ENCODE measurements at regions not wholly inside any gene's neighbourhood (a gene's known extent, or its start where the extent isn't known, plus 50 kb on each side); places are given as distances from the start of the nearest gene placed in this dataset.

GRCh38 chr10:83968052-83968451, 171.3 kb upstream of the GHITM start:
- no peaks in the 10 kb centered on the region for H3K4me1 Mint-ChIP-seq
- H3K27me3 Mint-ChIP-seq: no peaks in the 10 kb centered on the region
- no peak overlapping the region for H3K4me3 Mint-ChIP-seq
- ATAC-seq (replicated peaks; ENCODE audit: extremely low read depth, poor library complexity, severe bottlenecking) (no peak), DNase-seq (ENCODE audit: low spot score in 2 of 2) (no peak)
- H3K27ac Mint-ChIP-seq (ENCODE audit: low read depth): no peak overlapping the region
- H3K36me3 Mint-ChIP-seq (ENCODE audit: insufficient read depth): no peaks in the 10 kb centered on the region
- H3K9me3 Mint-ChIP-seq: no peaks in the 10 kb centered on the region

GRCh38 chr10:83978681-83979383, 160.5 kb upstream of the GHITM start:
- peaks cover 23% of the 10 kb centered on the region for H3K27me3 Mint-ChIP-seq
- no peak overlapping the region for H3K27ac Mint-ChIP-seq (ENCODE audit: low read depth)
- no peaks in the 10 kb centered on the region for H3K9me3 Mint-ChIP-seq
- no peak overlapping the region for H3K4me3 Mint-ChIP-seq
- H3K4me1 Mint-ChIP-seq: no peaks in the 10 kb centered on the region
- ATAC-seq (replicated peaks; ENCODE audit: extremely low read depth, poor library complexity, severe bottlenecking): no peak
- no peaks in the 10 kb centered on the region for H3K36me3 Mint-ChIP-seq (ENCODE audit: insufficient read depth)
- no peak for DNase-seq (ENCODE audit: low spot score in 2 of 2)

DNA sequence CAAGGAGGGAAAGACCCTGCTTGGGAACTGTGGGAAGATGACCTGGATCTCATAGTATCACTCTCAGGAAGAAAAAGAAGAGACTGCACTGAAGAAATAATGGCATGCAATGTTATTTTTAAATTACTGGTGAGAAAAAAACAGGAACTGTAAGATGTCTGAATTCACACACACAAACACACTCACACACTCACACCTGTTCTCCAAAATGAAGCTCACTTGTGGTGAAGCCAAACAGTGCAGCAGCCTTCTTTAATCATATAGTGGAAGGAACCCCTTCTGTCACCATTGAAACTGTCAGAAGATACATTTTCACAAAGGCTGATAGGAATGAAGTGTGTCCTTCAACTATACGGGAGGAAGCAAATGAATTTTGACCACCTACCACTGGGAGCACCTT, 156.5 kb upstream of the GHITM start:
- no peak overlapping the region for H3K4me3 Mint-ChIP-seq
- no peaks in the 10 kb centered on the region for H3K4me1 Mint-ChIP-seq
- ATAC-seq (replicated peaks; ENCODE audit: extremely low read depth, poor library complexity, severe bottlenecking) (no peak), DNase-seq (ENCODE audit: low spot score in 2 of 2) (no peak)
- H3K9me3 Mint-ChIP-seq: no peaks in the 10 kb centered on the region
- H3K27me3 Mint-ChIP-seq: peaks cover 35% of the 10 kb centered on the region
- peaks cover 2% of the 10 kb centered on the region for H3K36me3 Mint-ChIP-seq (ENCODE audit: insufficient read depth)
- H3K27ac Mint-ChIP-seq (ENCODE audit: low read depth): no peak overlapping the region

- Mint-ChIP-seq H3K4me3 (no peak overlapping the region), H3K4me1 (no peaks in the 10 kb centered on the region), H3K27me3 (peaks cover 35% of the 10 kb centered on the region), H3K9me3 (no peaks in the 10 kb centered on the region), H3K36me3 (ENCODE audit: insufficient read depth) (peaks cover 2% of the 10 kb centered on the region), H3K27ac (ENCODE audit: low read depth) (no peak overlapping the region)
- DNase-seq (ENCODE audit: low spot score in 2 of 2): no peak
- no peak for ATAC-seq (replicated peaks; ENCODE audit: extremely low read depth, poor library complexity, severe bottlenecking)
Measured at GRCh38 chr10:83983578-83984255, 155.6 kb upstream of the GHITM start.

- no peak overlapping the region for H3K4me3 Mint-ChIP-seq
- no peak overlapping the region for H3K27ac Mint-ChIP-seq (ENCODE audit: low read depth)
- peaks cover 35% of the 10 kb centered on the region for H3K27me3 Mint-ChIP-seq
- no peaks in the 10 kb centered on the region for H3K9me3 Mint-ChIP-seq
- peaks cover 2% of the 10 kb centered on the region for H3K36me3 Mint-ChIP-seq (ENCODE audit: insufficient read depth)
- no peaks in the 10 kb centered on the region for H3K4me1 Mint-ChIP-seq
- ATAC-seq (replicated peaks; ENCODE audit: extremely low read depth, poor library complexity, severe bottlenecking) (no peak), DNase-seq (ENCODE audit: low spot score in 2 of 2) (no peak)
Measured at GRCh38 chr10:83984256-83984640, 155.1 kb upstream of the GHITM start.

- ATAC-seq (replicated peaks; ENCODE audit: extremely low read depth, poor library complexity, severe bottlenecking): no peak
- peaks cover 23% of the 10 kb centered on the region for H3K27me3 Mint-ChIP-seq
- no peak overlapping the region for H3K4me3 Mint-ChIP-seq
- no peak overlapping the region for H3K27ac Mint-ChIP-seq (ENCODE audit: low read depth)
- no peaks in the 10 kb centered on the region for H3K4me1 Mint-ChIP-seq
- H3K36me3 Mint-ChIP-seq (ENCODE audit: insufficient read depth): peaks cover 2% of the 10 kb centered on the region
- DNase-seq (ENCODE audit: low spot score in 2 of 2): no peak
- no peaks in the 10 kb centered on the region for H3K9me3 Mint-ChIP-seq
Measured at GRCh38 chr10:83986800-83987199, 152.5 kb upstream of the GHITM start.

DNA sequence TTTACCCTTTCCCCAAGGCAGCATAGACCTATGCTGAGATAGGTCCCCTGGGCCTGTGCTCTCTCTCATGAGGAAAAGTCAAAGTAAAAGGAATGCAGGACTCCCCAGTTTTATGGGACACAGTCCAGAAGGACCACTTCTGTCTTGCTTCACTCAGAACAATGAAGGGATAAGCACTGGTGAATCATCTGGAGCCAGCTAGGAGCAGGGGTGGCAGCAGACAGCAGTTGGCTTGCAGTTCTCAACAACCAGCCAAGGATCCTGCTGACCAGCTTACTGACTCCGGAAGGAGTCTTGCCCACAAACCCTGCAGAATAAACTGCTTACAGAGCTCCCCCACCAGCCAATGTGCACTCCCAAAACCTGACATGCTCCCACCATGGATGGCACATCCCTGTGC, 152.1 kb upstream of the GHITM start:
- Mint-ChIP-seq H3K27me3 (peaks cover 21% of the 10 kb centered on the region), H3K4me1 (no peaks in the 10 kb centered on the region), H3K36me3 (ENCODE audit: insufficient read depth) (peaks cover 2% of the 10 kb centered on the region), H3K4me3 (no peak overlapping the region), H3K9me3 (no peaks in the 10 kb centered on the region), H3K27ac (ENCODE audit: low read depth) (no peak overlapping the region)
- no peak for DNase-seq (ENCODE audit: low spot score in 2 of 2)
- ATAC-seq (replicated peaks; ENCODE audit: extremely low read depth, poor library complexity, severe bottlenecking): no peak

- H3K4me3 Mint-ChIP-seq: no peak overlapping the region
- no peak for DNase-seq (ENCODE audit: low spot score in 2 of 2)
- ATAC-seq (replicated peaks; ENCODE audit: extremely low read depth, poor library complexity, severe bottlenecking): no peak
- peaks cover 2% of the 10 kb centered on the region for H3K36me3 Mint-ChIP-seq (ENCODE audit: insufficient read depth)
- H3K9me3 Mint-ChIP-seq: no peaks in the 10 kb centered on the region
- H3K4me1 Mint-ChIP-seq: no peaks in the 10 kb centered on the region
- H3K27ac Mint-ChIP-seq (ENCODE audit: low read depth): no peak overlapping the region
- H3K27me3 Mint-ChIP-seq: peaks cover 21% of the 10 kb centered on the region
Measured at GRCh38 chr10:83988435-83988834, 150.9 kb upstream of the GHITM start.

- H3K4me3 Mint-ChIP-seq: no peak overlapping the region
- no peak overlapping the region for H3K27ac Mint-ChIP-seq (ENCODE audit: low read depth)
- peaks cover 21% of the 10 kb centered on the region for H3K27me3 Mint-ChIP-seq
- no peaks in the 10 kb centered on the region for H3K4me1 Mint-ChIP-seq
- H3K36me3 Mint-ChIP-seq (ENCODE audit: insufficient read depth): no peaks in the 10 kb centered on the region
- H3K9me3 Mint-ChIP-seq: no peaks in the 10 kb centered on the region
- ATAC-seq (replicated peaks; ENCODE audit: extremely low read depth, poor library complexity, severe bottlenecking): no peak
- DNase-seq (ENCODE audit: low spot score in 2 of 2): no peak
Measured at GRCh38 chr10:83990126-83990525, 149.2 kb upstream of the GHITM start.

DNA sequence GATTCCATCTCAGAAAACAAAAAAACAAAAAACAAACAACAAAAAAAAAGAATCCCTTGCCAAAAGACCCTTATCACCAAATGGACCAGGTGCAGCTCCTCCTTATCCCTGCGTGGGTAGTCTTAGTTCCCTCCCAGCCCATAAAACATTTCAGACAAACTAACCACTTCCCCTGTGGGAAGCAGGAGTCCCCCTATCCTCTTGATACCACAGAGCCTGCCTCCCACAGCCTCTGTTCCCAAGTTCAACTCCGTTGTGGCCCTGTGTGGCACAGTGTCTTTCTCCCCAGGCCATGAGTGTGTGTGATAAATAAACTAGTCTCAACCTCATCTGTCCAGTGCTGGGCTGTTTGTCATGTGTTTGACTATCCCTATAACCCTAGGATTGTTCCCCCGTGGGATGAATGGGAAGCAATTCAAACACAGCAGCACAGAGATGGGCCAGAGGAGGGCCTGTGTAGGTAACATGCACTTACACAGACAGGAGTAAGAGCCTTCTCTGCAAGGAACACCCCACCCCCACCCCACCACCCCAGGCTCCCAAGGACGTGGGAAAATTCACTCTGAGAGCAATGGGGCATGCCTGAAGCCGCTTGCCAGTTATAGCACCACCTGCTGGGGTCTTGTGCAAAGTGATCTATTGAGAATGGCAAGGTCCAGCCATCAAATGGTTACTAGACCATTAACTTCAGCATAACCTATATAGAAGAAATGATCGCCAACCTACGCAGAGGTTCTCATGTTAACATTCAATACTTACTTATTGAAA, 147.1 kb upstream of the GHITM start:
- Mint-ChIP-seq H3K27ac (ENCODE audit: low read depth) (no peak overlapping the region), H3K4me1 (no peaks in the 10 kb centered on the region), H3K27me3 (peaks cover 6% of the 10 kb centered on the region), H3K9me3 (no peaks in the 10 kb centered on the region), H3K4me3 (no peak overlapping the region), H3K36me3 (ENCODE audit: insufficient read depth) (no peaks in the 10 kb centered on the region)
- ATAC-seq (replicated peaks; ENCODE audit: extremely low read depth, poor library complexity, severe bottlenecking) (no peak), DNase-seq (ENCODE audit: low spot score in 2 of 2) (no peak)

DNA sequence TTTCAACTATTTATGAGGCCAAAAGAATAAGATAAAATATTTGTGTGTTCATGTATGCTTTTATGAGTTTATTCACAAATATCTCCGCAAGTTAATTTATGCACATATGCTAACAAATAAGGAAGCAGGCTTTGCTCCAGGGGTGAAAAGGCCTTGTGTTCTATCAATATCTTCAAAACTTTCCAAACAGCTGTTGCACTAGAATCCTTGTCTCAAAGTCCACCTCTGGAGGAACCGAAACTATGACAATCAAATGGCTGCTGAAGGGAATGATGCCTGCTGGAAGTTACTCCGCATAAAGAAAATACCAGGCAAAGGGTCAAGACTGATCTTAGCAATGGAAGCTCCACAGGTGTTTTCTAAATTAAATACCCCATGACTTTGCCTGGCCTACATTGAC, 145.0 kb upstream of the GHITM start:
- H3K36me3 Mint-ChIP-seq (ENCODE audit: insufficient read depth): no peaks in the 10 kb centered on the region
- DNase-seq (ENCODE audit: low spot score in 2 of 2): no peak
- H3K9me3 Mint-ChIP-seq: no peaks in the 10 kb centered on the region
- H3K27me3 Mint-ChIP-seq: peaks cover 12% of the 10 kb centered on the region
- no peaks in the 10 kb centered on the region for H3K4me1 Mint-ChIP-seq
- ATAC-seq (replicated peaks; ENCODE audit: extremely low read depth, poor library complexity, severe bottlenecking): no peak
- no peak overlapping the region for H3K4me3 Mint-ChIP-seq
- no peak overlapping the region for H3K27ac Mint-ChIP-seq (ENCODE audit: low read depth)

DNA sequence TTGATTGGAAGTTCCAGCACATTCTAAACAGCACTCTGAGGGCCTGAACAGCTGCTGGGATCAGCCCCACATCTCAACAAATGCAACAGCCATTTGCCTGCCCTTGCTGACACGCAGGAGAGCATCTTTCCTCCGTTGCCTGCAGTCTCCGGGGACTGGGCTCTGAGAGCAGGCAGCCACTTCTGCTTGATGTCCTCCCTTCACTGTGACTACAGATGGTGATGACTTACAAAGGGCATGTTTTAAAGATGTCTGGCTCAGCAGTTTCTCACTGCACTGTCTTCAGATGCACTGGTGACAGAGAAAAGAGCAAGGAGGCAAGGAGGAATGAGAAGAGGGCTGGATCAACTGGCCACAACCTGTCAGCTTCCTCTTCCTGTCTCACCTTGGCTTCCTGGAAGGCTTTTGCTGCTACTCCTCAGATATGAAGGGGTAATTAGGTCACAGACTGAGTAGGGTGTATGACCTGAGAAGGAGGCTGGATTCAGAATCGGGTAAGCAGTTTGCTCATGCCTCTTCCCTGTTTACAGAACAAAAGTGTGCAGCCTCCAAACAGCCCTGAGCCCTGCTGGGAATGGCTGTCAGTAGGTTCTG, 143.5 kb upstream of the GHITM start:
- Mint-ChIP-seq H3K4me3 (peak overlapping the region; percentile 37), H3K9me3 (no peaks in the 10 kb centered on the region), H3K36me3 (ENCODE audit: insufficient read depth) (no peaks in the 10 kb centered on the region), H3K27me3 (peaks cover 24% of the 10 kb centered on the region), H3K27ac (ENCODE audit: low read depth) (no peak overlapping the region), H3K4me1 (no peaks in the 10 kb centered on the region)
- DNase-seq (ENCODE audit: low spot score in 2 of 2): no peak
- ATAC-seq (replicated peaks; ENCODE audit: extremely low read depth, poor library complexity, severe bottlenecking): no peak
